Lower leg skin (tissue), 3 donors: ENCODE measurements at regions not wholly inside any gene's neighbourhood (a gene's known extent, or its start where the extent isn't known, plus 50 kb on each side); places are given as distances from the start of the nearest gene placed in this dataset.

Experiments
- CTCF ChIP-seq, 3 donors: fragments of 450-650 bp; IDR thresholded peaks; one replicate each; pipeline ENCODE4 v1.5.1; 2016; ENCODE audit warnings: antibody characterized with exemption in 3 of 3, mild to moderate bottlenecking in 3 of 3, moderate library complexity in 2 of 3
- POLR2A ChIP-seq, 2 donors: fragments of 450-650 bp; IDR thresholded peaks; one replicate each; pipeline ENCODE4 v1.6.1; 2016 to 2017; ENCODE audit warnings: antibody characterized with exemption in 2 of 2, mild to moderate bottlenecking in 1 of 2, moderate library complexity in 1 of 2

- no peak for TF ChIP-seq CTCF (IDR thresholded peaks at IDR 0.05)
- TF ChIP-seq POLR2A (IDR thresholded peaks at IDR 0.05) = no peak
Observed at GRCh38 chr6:65903992-65904391, 197.0 kb upstream of the EYS start.
